NCI-H524 treated with DMSO at 0.1 percent for 48 hours (cell line): ENCODE measurements at regions not wholly inside any gene's neighbourhood (a gene's known extent, or its start where the extent isn't known, plus 50 kb on each side); places are given as distances from the start of the nearest gene placed in this dataset.
"Not testable (repeated sequence)": the region's sequence is repeated elsewhere in the genome, so short reads cannot be mapped to it uniquely, and the experiment has no call there.

ENCODE experiments used
- DNase-seq: peaks from one replicate; lab custom pipeline; 2025; lab: John Stamatoyannopoulos, UW

DNA sequence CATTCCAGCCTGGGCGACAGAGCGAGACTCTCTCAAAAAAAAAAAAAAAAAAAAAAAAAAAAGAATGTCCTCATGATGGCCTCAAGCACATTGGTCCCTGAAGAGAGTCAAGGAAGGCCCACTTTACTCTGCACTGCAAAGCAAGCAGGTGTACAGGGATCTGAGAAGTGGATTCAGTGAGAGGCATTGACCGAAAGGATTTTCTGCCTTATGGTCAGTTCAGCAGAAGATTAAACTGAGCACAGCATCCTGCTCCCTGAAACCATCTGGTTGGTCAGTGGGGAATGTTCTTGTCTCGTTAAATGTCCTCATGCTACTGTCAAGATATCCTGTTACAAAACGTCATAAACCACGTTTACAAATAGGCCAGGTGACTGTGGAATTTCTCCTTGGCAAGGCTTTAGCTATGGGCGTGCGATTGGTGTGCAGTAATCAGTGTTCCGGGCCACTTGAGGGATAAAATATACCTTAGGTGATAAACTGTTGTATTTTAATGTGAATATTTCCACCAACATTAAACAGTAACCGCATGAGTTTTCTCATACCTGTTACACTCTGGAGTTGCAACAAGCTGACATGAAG lies 195.0 kb downstream of the ADRA2C start:
- DNase-seq, result not testable (repeated sequence)

DNA sequence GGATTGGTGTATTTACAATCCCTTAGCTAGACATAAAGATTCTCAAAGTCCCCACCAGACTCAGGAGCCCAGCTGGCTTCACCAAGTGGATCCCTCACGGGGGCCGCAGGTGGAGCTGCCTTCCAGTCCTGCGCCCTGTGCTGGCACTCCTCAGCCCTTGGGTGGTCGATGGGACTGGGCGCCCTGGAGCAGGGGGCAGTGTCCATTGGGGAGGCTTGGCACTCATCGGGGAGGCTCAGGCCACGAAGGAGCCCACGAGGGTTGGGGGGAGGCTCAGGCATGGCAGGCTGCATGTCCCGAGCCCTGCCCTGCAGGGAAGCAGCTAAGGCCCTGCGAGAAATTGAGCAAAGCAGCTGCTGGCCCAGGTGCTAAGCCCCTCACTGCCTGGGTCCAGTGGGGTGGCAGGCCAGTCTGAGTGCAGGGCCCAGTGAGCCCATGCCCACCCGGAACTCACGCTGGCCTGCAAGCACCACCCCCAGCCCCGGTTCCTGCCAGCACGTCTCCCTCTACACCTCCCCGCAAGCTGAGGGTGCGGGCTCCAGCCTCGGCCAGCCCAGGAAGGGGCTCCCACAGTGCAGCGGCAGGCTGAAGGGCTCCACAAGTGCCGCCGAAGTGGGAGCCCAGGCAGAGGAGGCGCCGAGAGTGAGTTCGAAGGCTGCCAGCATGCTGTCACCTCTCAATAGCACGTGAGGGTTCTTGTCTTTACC lies 198.5 kb downstream of the ADRA2C start:
- not testable (repeated sequence) for DNase-seq

DNA sequence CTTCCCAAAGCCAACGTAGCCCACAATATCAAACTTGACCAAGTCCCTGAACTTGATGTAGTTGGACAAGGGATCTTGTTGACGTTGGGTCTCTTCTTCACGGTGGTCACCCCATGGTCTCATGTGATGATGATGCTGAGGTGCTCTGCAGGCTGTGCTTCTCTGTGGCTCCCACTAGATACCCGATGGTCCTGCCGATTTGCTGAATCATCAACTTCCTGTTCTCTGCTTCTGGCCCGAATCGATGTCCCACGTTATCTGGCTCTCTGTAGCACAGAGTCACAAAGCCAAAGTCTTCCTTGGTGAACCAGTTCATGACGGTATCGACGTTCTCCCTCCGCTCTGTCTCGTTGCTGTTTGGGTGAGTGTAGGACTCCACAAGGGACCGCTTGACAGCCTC lies 201.0 kb downstream of the ADRA2C start:
- not testable (repeated sequence) for DNase-seq

DNA sequence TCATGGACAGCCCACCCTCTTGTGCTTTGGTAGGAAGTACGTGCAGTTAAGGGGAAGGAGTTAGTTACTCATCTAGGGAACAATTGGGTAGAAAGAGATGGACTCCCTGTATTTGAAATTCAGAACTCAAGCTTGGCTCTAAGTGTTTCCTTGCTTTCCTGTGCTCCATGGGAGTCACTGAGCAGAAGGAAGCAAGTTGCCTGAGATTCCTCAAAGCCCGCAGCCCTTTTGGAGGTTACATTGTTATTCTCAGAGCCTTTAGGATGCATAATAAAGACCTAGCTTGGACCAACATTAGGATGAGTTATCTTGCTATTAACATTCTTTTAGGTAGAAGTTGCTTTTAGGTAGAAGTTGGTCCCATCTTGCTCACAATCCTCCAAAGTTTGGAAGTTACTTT lies 206.4 kb downstream of the ADRA2C start:
- not testable (repeated sequence) for DNase-seq

DNA sequence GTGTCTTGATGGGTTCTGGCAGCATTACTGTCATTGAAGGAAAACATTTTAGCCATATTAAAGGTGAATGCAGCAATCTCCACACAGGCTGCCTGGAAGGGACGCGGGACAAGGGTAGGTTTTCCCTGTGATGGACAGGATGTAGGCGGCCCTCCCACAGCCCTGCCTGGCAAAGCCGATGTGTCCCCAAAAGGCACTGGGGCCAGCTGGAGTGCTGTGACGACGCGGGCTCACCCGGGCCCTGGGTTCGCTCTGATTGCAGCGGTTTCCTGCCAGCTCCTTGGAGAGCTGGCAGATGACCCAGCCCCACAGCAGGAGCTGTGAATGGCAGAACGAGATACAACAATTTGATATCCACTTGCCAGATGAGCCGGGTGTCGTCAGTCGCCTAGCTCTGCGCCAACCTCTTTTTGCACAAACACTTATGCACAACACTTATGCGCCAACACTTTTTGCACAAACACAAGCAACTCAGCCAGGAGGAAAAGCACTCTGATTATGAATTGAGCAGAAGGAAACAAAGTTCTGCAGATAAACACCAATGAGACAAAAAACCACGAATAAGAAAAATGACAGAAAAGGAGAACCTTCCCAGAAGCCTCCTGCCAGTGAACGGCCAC lies 207.5 kb downstream of the ADRA2C start:
- DNase-seq, result not testable (repeated sequence)

DNA sequence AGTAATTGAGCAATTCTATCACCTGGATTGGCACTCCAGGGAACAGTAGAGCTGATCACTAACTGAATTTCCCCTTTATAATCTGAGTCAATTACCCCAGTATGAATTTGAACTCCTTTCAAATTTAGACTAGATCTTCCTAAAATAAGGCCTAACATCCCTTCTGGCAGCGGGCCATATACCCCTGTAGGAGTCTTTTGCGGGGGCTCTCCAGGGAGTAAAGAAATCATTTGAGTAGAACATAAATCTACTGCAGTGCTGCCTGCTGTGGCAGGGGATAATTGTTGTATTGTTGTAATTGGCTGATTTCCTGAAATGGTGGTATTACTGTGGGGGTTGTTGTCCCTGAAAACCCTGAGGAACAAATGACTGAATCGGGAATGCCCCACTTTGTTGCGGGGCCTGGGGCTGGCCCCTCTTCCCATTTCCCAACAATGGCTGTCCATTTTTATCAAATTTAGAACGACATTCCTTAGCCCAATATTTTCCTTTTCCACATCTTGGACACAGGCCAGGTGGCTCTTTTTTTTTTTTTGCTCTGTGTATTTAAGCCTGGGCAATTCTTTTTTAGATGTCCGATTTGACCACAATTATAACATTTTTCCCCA lies 217.4 kb downstream of the ADRA2C start:
- DNase-seq, result not testable (repeated sequence)

DNA sequence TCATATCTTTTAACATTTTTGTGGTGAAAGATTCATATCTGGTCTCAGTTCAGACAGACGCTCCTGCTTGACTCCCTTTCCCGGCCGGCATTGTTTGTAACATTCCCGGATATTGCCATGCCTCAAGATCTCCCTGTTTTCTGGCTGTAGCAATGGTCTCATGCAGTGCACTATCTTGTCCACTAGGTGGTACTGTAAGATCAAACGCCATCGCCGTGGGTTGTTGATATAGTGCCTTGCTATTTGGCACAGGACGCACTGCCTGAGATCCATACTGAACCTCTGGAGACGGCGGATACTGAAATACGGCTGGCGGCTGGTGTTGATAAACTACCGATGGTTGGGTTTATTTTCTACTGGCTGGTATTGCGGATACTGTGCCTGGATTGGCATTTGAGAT lies 218.6 kb downstream of the ADRA2C start:
- DNase-seq, result not testable (repeated sequence)

DNA sequence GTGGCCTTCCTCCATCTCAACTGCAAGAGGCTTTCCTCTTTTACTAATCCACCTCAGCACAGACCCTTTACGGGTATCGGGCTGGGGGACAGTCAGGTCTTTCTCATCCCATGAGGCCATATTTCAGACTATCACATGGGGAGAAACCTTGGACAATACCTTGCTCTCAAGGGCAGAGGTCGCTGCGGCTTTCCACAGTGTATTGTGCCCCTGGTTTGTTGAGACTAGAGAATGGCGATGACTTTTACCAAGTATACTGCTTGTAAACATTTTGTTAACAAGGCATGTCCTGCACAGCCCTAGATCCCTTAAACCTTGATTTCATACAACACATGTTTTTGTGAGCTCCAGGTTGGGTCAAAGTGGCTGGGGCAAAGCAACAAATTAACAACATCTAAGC lies 220.2 kb downstream of the ADRA2C start:
- DNase-seq, result not testable (repeated sequence)

DNA sequence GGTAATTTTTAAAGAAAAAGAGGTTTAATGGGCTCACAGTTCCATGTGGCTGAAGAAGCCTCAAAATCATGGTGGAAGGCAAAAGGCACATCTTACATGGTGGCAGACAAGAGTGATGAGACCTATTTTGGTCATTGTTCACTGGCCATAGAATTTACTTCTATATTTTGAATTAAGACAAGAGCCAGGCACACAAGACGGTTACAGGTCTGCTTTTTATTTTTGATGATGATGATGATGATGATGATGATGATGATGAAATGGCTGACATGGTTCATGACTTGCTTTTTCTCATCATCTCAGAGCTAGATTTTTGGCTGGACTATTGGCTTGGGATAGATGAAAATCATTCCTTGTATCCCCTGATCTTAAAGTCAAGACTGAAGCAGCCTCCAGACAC lies 229.3 kb downstream of the OTOP1 start:
- DNase-seq, result not testable (repeated sequence)

DNA sequence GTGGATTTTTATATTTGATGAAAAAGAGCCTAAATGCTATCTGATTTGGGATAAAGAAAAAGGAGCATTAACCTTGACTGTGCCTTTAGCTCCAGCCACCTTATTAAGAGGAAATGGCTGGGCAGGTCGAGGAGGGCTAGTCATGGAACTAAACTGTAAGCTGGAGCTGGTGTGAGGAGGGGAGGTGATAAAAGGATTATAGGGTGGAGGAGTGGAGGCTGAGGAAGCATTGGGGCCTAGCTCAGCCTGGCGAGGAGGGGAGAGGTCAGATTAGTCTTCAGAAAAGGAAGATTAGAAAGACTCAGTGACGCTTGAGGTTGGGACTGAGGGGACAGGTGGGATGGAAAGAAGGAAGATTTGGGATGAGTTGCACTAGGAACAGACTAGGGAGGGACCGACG lies 222.7 kb downstream of the OTOP1 start:
- DNase-seq, result not testable (repeated sequence)

DNA sequence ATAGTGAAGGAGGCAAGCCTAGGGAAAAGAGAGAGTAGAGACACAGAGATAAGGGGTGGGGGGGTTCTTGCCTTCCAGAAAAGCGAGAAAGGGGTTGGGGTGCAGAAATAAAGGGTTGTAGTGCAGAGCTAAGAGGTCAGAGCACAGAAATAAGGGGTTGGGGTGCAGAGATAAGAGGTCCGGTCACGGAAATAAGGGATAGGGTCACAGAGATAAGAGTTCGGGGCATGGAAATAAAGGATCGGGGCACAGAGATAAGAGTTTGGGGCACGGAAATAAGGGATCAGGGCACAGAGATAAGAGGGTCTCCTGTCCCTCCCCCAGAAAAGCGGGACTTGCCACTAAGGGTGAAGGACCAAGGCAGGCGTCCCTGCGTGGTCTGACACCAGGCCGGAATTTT lies 222.0 kb downstream of the OTOP1 start:
- not testable (repeated sequence) for DNase-seq

DNA sequence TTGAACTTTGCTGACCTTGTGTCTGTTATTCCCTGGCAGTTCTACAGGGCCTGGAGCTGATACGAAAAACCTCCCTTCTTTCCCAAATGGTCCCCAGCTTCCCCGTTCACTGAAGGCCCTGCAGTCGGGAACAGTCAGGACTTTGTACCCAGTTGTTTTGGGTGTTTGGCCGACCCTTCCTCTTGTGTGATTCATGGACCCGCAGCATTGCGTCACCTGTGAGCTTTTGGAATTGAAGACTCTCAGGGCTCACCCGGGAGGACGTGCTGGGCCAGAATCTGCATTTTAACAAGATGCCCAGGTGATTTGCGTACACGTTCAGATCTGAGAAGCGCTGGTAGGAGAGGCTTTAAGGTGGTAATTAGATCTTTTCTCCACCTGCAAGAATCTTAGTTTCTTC lies 220.4 kb downstream of the OTOP1 start:
- not testable (repeated sequence) for DNase-seq

DNA sequence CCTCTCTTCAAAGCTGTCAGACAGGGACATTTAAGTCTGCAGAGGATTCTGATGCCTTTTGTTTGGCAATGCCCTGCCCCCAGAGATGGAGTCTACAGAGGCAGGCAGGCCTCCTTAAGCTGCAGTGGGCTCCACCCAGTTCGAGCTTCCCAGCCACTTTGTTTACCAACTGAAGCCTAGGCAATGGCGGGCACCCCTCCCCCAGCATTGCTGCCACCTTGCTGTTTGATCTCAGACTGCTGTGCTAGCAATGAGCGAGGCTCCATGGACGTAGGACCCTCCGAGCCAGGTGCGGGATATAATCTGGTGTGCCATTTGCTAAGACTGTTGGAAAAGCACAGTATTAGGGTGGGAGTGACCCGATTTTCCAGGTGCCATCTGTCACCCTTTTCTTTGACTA lies 207.7 kb downstream of the OTOP1 start:
- DNase-seq, result peak; percentile 34

DNA sequence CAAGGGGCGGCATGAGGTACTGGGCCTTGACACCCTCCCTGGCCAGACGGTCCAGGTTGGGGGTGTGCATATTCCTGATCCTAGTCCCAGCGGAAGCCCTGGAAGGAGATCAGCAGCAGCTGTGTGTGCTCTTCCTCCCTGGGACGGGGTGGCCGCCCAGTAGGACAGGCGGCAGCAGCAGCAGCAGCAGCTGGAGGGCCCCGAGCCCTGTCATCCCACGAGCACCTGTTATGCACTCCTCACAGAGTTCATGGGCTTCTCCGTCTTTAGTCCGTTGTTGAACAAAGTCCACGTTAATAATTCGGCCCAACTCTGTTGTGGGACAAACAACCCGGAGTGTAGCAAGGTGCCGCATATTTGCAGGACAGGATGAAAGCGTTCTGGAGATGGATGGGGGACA lies 205.6 kb downstream of the OTOP1 start:
- DNase-seq, result not testable (repeated sequence)

DNA sequence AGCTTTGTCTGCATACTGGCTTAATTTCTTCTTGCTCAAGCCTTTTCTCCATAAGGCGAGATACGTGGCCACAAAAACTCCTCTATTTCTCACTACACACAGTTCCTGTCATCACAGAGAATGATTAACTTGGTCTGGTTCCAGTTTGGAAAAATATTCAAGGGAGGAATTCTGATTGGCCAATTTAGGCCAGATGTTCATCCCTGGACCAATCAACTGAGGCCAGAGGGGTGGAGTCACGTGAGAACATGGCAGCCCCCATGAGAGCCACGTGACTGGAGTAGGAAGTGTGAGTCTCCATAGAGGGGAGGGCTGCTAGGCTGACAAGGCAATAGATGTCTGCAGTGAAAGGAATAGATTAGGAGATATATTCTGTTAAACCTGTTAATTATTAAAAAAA lies 200.0 kb downstream of the OTOP1 start:
- not testable (repeated sequence) for DNase-seq

DNA sequence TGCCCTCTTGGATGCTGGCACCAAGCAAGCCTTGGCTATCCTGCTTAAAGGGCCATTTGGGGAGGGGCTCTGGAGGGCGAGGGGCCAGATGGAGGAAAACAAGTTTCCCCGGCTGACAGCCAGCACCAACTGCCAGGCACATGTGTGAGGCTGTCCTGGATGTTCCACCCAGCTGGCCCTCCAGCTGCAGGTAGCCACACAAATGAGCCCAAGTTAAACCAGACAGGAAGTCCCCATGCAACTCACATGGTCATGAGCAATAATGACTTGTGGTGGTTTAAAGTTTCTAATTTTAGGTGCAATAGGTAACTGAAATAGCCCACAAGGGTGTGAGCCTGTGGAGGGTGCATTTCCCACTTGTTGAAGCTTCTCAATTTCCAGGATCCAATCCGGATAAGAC lies 198.0 kb downstream of the OTOP1 start:
- DNase-seq, result not testable (repeated sequence)

DNA sequence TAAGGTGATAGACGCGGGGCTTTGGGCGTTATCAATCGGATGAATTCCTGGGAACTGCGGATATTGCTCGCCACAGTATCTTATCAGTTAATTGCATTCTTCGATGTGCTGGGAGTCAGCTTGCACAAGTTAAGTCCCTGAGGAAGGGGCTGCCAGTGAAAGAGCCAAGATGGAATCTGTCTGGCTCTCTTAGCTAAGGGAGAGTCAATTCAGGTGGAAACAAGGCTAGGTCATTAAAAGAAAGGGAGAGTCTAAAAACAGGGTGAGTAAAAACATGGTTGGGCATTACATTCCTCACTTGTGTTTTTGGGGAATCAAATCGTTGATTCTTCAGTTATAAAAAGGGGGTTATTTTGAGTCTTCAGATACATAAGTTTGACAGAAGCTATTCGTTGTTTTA lies 196.2 kb downstream of the OTOP1 start:
- DNase-seq, result not testable (repeated sequence)

DNA sequence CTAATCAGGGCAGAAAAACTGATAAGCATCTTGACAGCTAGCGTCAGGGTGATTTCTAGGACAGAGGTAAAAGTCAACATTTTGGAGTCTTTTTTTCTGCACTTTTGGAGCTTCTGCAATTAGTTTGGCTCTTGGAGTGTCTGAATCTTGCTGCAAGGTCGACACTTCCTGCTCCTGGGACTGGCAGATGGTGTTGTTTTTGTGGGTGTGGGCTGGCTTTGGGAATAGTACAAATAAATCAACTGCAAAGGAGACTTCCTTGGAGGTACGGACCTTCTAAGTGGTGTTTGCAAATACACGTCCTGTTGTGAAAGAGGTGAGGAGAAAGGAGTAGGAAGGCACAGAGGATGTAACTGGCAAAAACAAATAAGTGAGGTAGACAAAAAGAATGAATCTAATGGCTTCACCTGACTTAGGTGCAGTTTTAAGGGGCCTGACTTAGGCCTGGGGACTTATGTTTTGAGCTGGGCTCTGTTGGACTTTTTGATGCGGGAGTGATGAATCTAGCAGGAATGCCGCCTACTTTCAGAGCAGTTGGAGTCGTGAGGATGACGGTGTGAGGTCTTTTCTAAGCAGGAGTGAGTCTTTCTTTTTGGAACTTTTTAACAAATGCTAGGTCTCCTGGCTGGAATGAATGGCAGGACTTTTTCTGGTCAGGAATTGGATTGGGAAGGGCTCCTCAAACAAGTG lies 195.1 kb downstream of the OTOP1 start:
- DNase-seq, result not testable (repeated sequence)

DNA sequence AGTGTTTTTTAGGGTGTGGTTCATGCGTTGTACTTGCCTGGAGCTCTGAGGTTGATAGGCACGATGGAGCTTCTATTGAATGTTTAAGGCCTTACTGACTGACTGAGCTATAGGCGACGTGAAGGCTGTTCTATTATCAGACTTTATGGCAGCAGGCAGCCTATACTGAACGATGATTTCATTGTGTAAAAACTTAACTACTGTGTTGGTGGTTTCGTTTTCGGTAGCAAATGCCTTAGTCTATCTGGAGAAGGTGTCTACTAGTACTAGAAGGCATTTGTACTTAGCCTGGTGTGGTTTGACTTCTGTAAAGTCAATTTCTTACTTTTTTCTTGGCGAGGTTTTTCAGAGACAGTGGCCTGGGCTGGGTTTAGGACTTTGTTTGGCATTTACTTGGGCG lies 194.4 kb downstream of the OTOP1 start:
- DNase-seq, result not testable (repeated sequence)

DNA sequence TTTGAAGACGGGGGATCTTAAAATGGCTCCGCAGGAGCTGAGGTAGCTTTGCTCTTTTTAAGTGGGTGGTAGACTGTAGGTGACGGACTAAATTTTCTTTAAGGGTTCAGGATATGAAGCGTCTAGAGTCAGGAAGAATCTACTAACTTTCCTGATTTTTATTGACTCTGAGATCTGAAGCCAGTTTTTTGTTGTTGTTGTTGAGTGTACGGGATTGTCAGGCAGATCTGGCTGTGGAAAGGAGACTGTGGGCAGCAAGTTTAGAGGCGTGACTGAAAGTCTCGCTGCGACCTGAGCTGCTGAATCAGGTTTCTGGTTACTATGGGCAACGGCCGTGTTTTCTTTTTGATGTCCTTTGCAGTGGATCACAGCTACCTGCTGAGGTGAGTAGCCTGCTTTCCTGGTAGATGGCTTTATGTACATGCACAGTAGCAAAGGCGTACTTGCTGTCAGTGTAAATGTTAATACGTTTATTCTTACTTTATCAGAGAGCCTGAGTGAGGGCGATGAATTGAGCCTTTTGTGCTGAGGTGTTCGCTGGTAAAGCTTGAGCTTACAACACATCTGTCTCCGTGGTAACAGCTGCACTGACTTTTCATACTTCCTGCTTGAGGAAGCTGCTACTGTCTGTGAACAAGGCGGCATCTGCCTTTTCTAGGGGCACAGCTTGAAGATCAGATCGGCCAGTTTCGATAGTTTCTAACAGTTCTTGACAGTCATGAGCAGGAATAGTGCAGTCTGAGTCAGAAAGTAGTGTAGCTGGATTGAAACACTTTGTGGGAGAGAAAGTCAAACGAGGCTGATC lies 193.7 kb downstream of the OTOP1 start:
- not testable (repeated sequence) for DNase-seq

DNA sequence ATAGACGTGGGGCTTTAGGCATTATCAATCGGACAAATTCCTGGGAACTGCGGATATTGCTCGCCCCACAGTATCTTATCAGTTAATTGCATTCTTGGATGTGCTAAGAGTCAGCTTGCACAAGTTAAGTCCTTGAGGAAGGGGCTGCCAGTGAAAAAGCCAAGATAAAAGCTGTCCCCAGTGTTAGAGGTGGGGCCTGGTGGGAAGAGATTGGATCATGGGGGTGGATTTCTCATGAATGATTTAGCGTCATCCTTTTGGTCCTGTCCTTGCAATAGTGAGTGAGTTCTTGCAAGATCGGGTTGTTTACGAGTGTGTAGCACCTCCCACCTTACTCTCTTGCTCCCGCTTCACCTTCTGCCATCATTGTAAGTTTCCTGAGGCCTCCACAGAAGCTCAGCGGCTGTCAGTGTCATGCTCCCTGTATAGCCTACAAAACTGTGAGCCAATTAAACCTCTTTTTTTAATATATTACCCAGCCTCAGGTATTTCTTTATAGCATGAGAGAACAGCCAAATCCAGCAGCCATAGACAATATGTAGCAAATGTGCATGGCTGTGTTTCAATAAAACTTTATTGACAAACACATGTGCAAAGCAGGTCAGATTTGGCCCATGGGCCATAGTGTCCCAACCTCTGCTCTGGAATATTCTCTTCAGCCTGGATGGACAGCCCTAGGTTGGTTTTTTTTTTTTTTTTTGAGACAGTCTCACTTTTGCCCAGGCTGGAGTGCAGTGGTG lies 189.2 kb downstream of the OTOP1 start:
- not testable (repeated sequence) for DNase-seq
